Neural crest cell (in vitro differentiated cells): ENCODE measurements at regions not wholly inside any gene's neighbourhood (a gene's known extent, or its start where the extent isn't known, plus 50 kb on each side); places are given as distances from the start of the nearest gene placed in this dataset.
"Not testable (repeated sequence)": the region's sequence is repeated elsewhere in the genome, so short reads cannot be mapped to it uniquely, and the experiment has no call there.

ENCODE experiments used
- DNase-seq: peaks from one replicate; pipeline ENCODE4 v3.0.0; 2021; ENCODE audit warnings: low read depth, mixed read lengths, low spot score
- H3K27ac Mint-ChIP-seq: one replicate; pipeline ENCODE4 v1.8.0; 2021; ENCODE audit warnings: mild to moderate bottlenecking, mixed read lengths; ENCODE audit not compliant: unreplicated experiment
- H3K27me3 Mint-ChIP-seq: 2 replicates; pipeline ENCODE4 v1.8.0; 2021; ENCODE audit warnings: low read depth, mild to moderate bottlenecking, mixed read lengths
- H3K36me3 Mint-ChIP-seq: 2 replicates; pipeline ENCODE4 v1.8.0; 2021; ENCODE audit warnings: low read depth, mild to moderate bottlenecking, mixed read lengths
- H3K4me1 Mint-ChIP-seq: 2 replicates; pipeline ENCODE4 v1.8.0; 2021; ENCODE audit warnings: mixed read lengths
- H3K4me3 Mint-ChIP-seq: one replicate; pipeline ENCODE4 v1.8.0; 2021; ENCODE audit warnings: mild to moderate bottlenecking, mixed read lengths
- H3K9me3 Mint-ChIP-seq: 2 replicates; pipeline ENCODE4 v1.8.0; 2021; ENCODE audit warnings: mixed read lengths
- TF ChIP-seq, protein P1 (sequence below): fragments of 200-600 bp; sonication (generic); conservative IDR thresholded peaks from 2 replicates; pipeline ENCODE4 v1.5.0; 2021; ENCODE audit warnings: antibody characterized with exemption, mild to moderate bottlenecking

DNA sequence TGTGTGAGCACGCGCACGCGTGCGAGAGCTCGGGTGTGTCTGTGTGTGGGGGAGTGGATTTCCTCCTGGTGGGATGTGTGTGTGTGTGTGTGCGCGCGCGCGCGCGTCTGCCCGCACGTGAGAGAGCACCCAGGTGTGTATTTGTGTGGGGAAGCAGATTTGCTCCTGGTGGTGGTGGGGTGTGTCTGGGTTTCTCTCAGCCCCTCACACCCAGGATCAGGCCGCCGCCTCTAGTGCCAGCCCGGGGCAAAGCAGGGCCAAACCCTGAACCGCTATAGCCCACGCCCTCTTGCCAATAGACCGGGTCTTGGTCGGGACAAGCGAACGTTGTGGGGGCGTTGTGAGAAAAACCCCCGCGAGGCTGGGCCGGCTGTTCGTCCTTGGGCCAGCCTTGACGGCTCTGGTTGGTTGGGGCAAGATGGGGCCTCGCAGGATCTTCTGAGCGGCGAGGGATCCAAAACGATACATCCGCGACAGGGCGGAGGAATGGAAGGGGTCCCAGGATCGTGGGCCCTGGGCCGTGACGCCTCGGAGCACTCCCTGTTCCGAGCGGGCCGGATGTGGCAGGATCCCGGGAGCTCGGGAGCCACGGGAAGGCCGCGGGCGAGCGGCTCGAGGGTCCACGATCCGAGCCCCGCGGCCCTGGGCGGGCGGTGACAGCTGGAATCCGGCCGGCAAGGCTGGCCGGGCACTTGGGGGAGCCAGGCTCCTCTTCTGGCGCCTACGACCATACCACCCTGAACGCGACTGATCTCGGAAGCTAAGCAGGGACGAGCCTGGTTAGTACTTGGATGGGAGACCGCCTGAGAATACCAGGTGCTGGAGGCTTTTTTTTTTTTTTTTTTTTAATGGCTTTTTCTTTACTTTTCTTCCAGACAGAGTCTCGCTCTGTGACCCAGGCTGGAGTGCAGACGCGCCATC is 68.2 kb downstream of the RNF187 start:
- peaks cover 39% of the 10 kb centered on the region for H3K27me3 Mint-ChIP-seq
- TF ChIP-seq, protein P1, sequence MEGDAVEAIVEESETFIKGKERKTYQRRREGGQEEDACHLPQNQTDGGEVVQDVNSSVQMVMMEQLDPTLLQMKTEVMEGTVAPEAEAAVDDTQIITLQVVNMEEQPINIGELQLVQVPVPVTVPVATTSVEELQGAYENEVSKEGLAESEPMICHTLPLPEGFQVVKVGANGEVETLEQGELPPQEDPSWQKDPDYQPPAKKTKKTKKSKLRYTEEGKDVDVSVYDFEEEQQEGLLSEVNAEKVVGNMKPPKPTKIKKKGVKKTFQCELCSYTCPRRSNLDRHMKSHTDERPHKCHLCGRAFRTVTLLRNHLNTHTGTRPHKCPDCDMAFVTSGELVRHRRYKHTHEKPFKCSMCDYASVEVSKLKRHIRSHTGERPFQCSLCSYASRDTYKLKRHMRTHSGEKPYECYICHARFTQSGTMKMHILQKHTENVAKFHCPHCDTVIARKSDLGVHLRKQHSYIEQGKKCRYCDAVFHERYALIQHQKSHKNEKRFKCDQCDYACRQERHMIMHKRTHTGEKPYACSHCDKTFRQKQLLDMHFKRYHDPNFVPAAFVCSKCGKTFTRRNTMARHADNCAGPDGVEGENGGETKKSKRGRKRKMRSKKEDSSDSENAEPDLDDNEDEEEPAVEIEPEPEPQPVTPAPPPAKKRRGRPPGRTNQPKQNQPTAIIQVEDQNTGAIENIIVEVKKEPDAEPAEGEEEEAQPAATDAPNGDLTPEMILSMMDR = no peak
- no peaks in the 10 kb centered on the region for H3K4me1 Mint-ChIP-seq
- H3K9me3 Mint-ChIP-seq = no peaks in the 10 kb centered on the region
- no peak for DNase-seq
- no peaks in the 10 kb centered on the region for H3K36me3 Mint-ChIP-seq
- peak overlapping the region; percentile 69 for H3K4me3 Mint-ChIP-seq
- H3K27ac Mint-ChIP-seq = no peak overlapping the region

DNA sequence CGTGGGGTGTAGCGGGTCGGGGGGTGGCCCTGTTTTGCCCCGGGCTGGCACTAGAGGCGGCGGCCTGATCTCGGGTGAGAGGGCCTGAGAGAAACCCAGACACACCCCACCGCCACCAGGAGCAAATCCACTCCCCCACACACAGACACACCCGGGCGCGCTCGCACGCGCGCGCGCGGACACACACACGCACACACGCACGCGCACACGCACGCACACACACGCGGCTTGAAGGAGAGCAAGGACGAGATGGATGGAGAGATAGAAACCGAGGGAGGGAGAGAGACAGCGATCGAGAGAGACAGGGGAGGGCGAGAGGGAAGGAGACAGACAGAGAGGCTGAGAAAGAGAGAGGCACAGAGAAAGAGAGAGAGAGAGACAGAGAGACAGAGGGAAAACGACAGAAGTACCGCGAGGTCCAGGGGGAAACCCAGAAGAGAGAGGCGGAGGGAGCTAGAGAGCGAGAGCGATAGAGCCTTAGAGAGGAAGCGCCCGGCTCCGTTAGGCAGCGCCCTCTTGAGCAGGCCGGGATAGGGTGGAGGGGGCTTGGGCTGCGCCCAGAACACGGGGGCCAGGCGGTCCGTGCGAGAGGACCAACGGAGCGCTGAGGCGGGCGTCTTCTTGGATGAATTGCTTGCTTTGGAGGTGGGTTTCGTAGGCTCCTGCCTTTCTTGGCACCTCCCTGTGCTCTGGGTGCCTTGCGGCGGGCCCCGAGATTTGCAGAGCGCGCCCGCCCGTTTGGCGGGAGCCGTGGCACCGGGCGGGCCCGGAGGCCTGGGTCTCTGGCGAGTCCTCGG is 69.7 kb downstream of the RNF187 start:
- H3K27me3 Mint-ChIP-seq = peaks cover 26% of the 10 kb centered on the region
- H3K9me3 Mint-ChIP-seq, DNase-seq, H3K4me1 Mint-ChIP-seq, H3K36me3 Mint-ChIP-seq, H3K27ac Mint-ChIP-seq, H3K4me3 Mint-ChIP-seq: not testable (repeated sequence)
